Glutamatergic neuron (in vitro differentiated cells): ENCODE measurements at regions not wholly inside any gene's neighbourhood (a gene's known extent, or its start where the extent isn't known, plus 50 kb on each side); places are given as distances from the start of the nearest gene placed in this dataset.

Experiments
- DNase-seq: peaks from one replicate; pipeline ENCODE4 v3.0.0; 2022
- H3K27ac Mint-ChIP-seq: one replicate; pipeline ENCODE4 v1.8.0; 2020; ENCODE audit warnings: mild to moderate bottlenecking, mixed read lengths, inconsistent platforms; ENCODE audit not compliant: unreplicated experiment
- H3K27me3 Mint-ChIP-seq: one replicate; pipeline ENCODE4 v1.8.0; 2020; ENCODE audit warnings: mild to moderate bottlenecking, moderate library complexity, mixed read lengths, inconsistent platforms; ENCODE audit not compliant: unreplicated experiment
- H3K36me3 Mint-ChIP-seq: one replicate; pipeline ENCODE4 v1.8.0; 2020; ENCODE audit warnings: mild to moderate bottlenecking, mixed read lengths, inconsistent platforms; ENCODE audit not compliant: unreplicated experiment
- H3K4me1 Mint-ChIP-seq: one replicate; pipeline ENCODE4 v1.8.0; 2020; ENCODE audit warnings: mild to moderate bottlenecking, low read depth, mixed read lengths, inconsistent platforms; ENCODE audit not compliant: unreplicated experiment
- H3K4me3 Mint-ChIP-seq: one replicate; pipeline ENCODE4 v1.8.0; 2020; ENCODE audit warnings: mild to moderate bottlenecking, mixed read lengths, inconsistent platforms; ENCODE audit not compliant: unreplicated experiment
- H3K9me3 Mint-ChIP-seq: one replicate; pipeline ENCODE4 v1.8.0; 2020; ENCODE audit warnings: mild to moderate bottlenecking, moderate library complexity, mixed read lengths, inconsistent platforms; ENCODE audit not compliant: unreplicated experiment
- TF ChIP-seq, protein P1 (sequence below): fragments of 200-600 bp; sonication (generic); IDR thresholded peaks from one replicate; pipeline ENCODE4 v1.5.0; 2021; ENCODE audit not compliant: partially characterized antibody, unreplicated experiment

DNA sequence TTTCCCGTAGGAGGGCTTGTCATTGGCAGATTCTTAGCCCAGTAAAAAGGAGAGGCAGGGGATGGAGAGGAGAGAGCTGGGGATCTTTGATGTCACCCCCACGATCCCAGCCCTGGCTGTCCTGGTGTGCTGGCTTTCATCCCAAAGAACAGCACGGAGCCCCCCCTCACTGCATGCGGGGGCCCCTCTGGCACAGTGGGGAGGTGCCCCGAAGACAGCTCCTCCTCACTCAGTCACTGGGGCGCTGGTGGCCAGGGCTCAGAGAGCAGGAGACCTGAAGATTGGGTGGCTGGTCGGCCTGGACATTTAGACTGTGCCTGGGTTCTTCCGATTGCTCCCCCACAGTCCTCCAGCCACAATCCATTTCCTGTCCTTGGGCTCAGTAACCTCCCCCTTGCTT lies 207.5 kb downstream of the MELK start:
- Mint-ChIP-seq H3K27me3 (peaks cover 10% of the 10 kb centered on the region), H3K4me1 (peaks cover 5% of the 10 kb centered on the region), H3K4me3 (no peak overlapping the region), H3K9me3 (peaks cover 2% of the 10 kb centered on the region), H3K27ac (no peak overlapping the region), H3K36me3 (peaks cover 4% of the 10 kb centered on the region)
- no peak for DNase-seq
- TF ChIP-seq, protein P1, sequence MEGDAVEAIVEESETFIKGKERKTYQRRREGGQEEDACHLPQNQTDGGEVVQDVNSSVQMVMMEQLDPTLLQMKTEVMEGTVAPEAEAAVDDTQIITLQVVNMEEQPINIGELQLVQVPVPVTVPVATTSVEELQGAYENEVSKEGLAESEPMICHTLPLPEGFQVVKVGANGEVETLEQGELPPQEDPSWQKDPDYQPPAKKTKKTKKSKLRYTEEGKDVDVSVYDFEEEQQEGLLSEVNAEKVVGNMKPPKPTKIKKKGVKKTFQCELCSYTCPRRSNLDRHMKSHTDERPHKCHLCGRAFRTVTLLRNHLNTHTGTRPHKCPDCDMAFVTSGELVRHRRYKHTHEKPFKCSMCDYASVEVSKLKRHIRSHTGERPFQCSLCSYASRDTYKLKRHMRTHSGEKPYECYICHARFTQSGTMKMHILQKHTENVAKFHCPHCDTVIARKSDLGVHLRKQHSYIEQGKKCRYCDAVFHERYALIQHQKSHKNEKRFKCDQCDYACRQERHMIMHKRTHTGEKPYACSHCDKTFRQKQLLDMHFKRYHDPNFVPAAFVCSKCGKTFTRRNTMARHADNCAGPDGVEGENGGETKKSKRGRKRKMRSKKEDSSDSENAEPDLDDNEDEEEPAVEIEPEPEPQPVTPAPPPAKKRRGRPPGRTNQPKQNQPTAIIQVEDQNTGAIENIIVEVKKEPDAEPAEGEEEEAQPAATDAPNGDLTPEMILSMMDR: no peak

DNA sequence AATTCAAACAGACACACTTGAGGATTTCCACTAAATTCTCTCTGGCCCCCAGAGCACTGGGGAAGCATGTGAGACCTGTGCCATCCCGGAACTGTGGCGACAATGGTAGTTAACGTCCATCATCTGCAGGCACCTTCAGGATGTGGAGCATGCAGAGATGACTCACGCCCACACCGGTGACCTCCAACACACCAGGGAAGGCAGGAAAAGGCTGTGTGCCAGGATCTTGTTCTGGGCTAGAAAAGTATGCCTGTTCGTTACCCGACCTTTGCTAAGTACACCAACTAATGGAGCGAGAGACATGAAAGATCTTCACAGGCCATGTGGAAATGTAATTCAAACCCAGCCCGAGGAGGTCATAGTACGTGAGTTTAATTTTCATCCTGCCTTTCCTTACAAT lies 208.8 kb downstream of the MELK start:
- Mint-ChIP-seq H3K27me3 (peaks cover 10% of the 10 kb centered on the region), H3K36me3 (peaks cover 4% of the 10 kb centered on the region), H3K27ac (no peak overlapping the region), H3K9me3 (peaks cover under 1% of the 10 kb centered on the region), H3K4me1 (peaks cover 5% of the 10 kb centered on the region), H3K4me3 (no peak overlapping the region)
- DNase-seq: no peak
- TF ChIP-seq, protein P1: no peak
